Psoas muscle (tissue), 7 donors: ENCODE measurements at regions not wholly inside any gene's neighbourhood (a gene's known extent, or its start where the extent isn't known, plus 50 kb on each side); places are given as distances from the start of the nearest gene placed in this dataset.
"Not testable (repeated sequence)": the region's sequence is repeated elsewhere in the genome, so short reads cannot be mapped to it uniquely, and the experiment has no call there.

Source experiments
- ATAC-seq, 4 donors: fragments of 200-7000 bp; cut with Tn5 transposase; one replicate each; pipeline ENCODE4 v1.9.1; 2020; ENCODE audit warnings: moderate library complexity in 3 of 4, mild to moderate bottlenecking in 2 of 4
- DNase-seq, 2 donors: peaks; one replicate each; pipeline ENCODE4 v3.0.0-alpha.2; 2020
- H3K27ac ChIP-seq: fragments of 200-600 bp; one replicate; pipeline ENCODE4 v1.8.0; 2022
- H3K27me3 ChIP-seq, 3 donors: fragments of 200-600 bp in 1 of 3; one replicate each; pipeline versions ENCODE4 v1.6.1 to v1.8.0; 2013 to 2022; ENCODE audit warnings: low read length in 2 of 3, mild to moderate bottlenecking in 2 of 3, moderate library complexity in 1 of 3; ENCODE audit not compliant: insufficient read depth in 3 of 3
- H3K36me3 ChIP-seq, 2 donors: fragments of 200-600 bp in 1 of 2; one replicate each; pipeline versions ENCODE4 v1.6.1 to v1.8.0; 2013 to 2022; ENCODE audit warnings: low read depth in 1 of 2, mild to moderate bottlenecking in 1 of 2, moderate library complexity in 1 of 2; ENCODE audit not compliant: insufficient read depth in 1 of 2
- H3K4me1 ChIP-seq: fragments of 200-600 bp; one replicate; pipeline ENCODE4 v1.8.0; 2022
- H3K4me3 ChIP-seq: fragments of 200-600 bp; one replicate; pipeline ENCODE4 v1.8.0; 2022; ENCODE audit warnings: mild to moderate bottlenecking
- H3K9me3 ChIP-seq: fragments of 200-600 bp; one replicate; pipeline ENCODE4 v1.8.0; 2022
- WGBS, 3 donors: extraction: QIAGEN DNeasy Blood & Tissue Kit; methylation state at CpG; one replicate each; pipeline versions ENCODE4 v1.1.6 to v1.1.7; 2013; 5-methylcytosine and 5-hydroxymethylcytosine counted together
- intact Hi-C, 2 donors: fragments of 100-400 bp; cut with DNase I; formaldehyde crosslinking; loops; one replicate each; pipeline versions ENCODE4 v1.11.0 to v1.14.2; 2022
- donor health status: healthy with polysubstance abuse.
- donor health status: DM: no; HTN: no; CAD: no; lungs with moderate emphysema.
- donor health status: Bipolar disorder and iron deficiency.
- donor health status: healthy.
- donor health status: DM: yes; HTN: yes; CAD: no.
- donor health status: DM: no; HTN: no; CAD: no.
- donor health status: DM: yes; HTN: yes; CAD: no.

GRCh38 chr10:46810222-46810621 is 101.0 kb upstream of the PTPN20 start:
- DNase-seq, H3K9me3 ChIP-seq, ATAC-seq, H3K27ac ChIP-seq, H3K4me1 ChIP-seq, H3K27me3 ChIP-seq, intact Hi-C loops, H3K4me3 ChIP-seq: not testable (repeated sequence)
- 91 to 97% (median 94%) methylated on average over 2 to 3 of the region's 3 CpGs for WGBS, 3 donors
- H3K36me3 ChIP-seq, result peaks cover 0 to 13% of the 10 kb centered on the region in 2 donors

- H3K4me3 ChIP-seq, ATAC-seq, intact Hi-C loops, H3K4me1 ChIP-seq, DNase-seq, H3K27me3 ChIP-seq, H3K27ac ChIP-seq, H3K9me3 ChIP-seq: not testable (repeated sequence)
- WGBS, 3 donors, result 92 to 98% (median 94%) methylated on average over 10 to 15 of the region's 18 CpGs
- H3K36me3 ChIP-seq, result peaks cover 0 to 13% of the 10 kb centered on the region in 2 donors
Observed at GRCh38 chr10:46816126-46816525, 95.1 kb upstream of the PTPN20 start.

DNA sequence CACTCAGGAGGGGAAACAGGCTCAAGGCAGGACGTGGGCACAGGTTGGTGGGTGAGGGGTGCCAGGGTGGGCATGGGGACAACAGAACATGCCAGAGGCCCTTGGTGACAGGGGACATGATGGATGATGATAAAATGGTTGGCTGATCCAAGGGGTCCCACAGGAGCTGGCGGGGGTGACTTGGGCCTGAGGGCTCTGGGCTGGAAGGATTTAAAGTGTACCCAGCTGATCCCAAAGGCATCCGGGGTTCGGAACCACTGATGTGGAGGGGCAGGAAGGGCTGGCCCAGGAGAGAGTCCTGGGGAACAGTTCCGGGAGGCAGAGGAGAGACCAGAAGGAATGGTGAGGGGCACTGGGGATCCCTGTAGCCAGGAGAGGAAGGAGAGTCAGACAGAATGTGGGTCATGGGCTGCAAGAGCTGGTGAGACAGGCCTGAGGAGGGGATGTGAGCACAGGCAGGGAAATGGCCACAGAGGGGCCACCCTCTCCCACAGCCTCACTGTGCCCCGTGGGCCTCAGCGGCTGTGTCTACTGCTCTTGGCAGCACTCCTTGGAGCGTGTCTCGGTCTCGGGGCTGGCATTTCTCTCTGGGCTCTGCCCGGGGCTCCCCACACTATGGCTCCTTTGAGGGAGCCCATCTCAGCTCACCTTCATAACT is 70.7 kb upstream of the PTPN20 start:
- H3K27ac ChIP-seq, H3K4me1 ChIP-seq, H3K9me3 ChIP-seq, intact Hi-C loops, DNase-seq, H3K36me3 ChIP-seq, H3K27me3 ChIP-seq, H3K4me3 ChIP-seq, ATAC-seq: not testable (repeated sequence)
- WGBS, 3 donors, result 88 to 91% (median 89%) methylated on average over 4 to 5 of the region's 11 CpGs

- 86 to 89% (median 87%) methylated on average over 4 to 10 of the region's 10 CpGs for WGBS, 3 donors
- ATAC-seq, intact Hi-C loops: not testable (repeated sequence)
Observed at GRCh38 chr10:46841051-46841593, 70.1 kb upstream of the PTPN20 start.

GRCh38 chr10:46845194-46845593 is 66.0 kb upstream of the PTPN20 start:
- H3K27ac ChIP-seq, ATAC-seq, H3K4me3 ChIP-seq, DNase-seq, H3K27me3 ChIP-seq, intact Hi-C loops, H3K4me1 ChIP-seq, H3K36me3 ChIP-seq, H3K9me3 ChIP-seq: not testable (repeated sequence)
- 29 to 34% (median 33%) methylated on average over 2 of the region's 2 CpGs for WGBS, 3 donors

More at GRCh38 chr10:46841051-46841593, 70.1 kb upstream of the PTPN20 start:
- not testable (repeated sequence) for H3K36me3 ChIP-seq, H3K9me3 ChIP-seq, H3K4me1 ChIP-seq, H3K27ac ChIP-seq, H3K4me3 ChIP-seq, H3K27me3 ChIP-seq, DNase-seq

GRCh38 chr10:46845640-46846039 is 65.6 kb upstream of the PTPN20 start:
- DNase-seq, H3K9me3 ChIP-seq, intact Hi-C loops, H3K4me1 ChIP-seq, H3K36me3 ChIP-seq, H3K27me3 ChIP-seq, H3K27ac ChIP-seq, H3K4me3 ChIP-seq, ATAC-seq: not testable (repeated sequence)
- WGBS, 3 donors, result no CpG with 5 or more reads among the region's 6 CpGs

DNA sequence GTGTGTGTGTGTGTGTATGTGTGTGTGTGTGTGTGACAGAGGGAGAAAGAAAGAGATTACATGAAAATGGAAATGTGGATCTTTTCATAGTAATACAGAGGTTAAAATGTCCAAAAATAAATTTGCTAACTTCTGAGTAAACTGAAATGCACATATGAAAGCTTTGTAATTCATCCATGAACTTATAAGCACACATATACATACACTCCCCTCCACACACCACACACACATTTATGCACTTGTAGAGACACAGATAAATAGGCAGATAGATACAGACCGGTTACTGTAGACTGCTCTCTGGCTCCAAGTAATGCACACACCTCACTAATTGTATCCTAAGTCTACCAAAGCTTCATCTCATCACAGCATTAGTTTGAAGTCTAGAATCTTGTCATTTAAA is 50.5 kb upstream of the PTPN20 start:
- H3K4me3 ChIP-seq, H3K27ac ChIP-seq, H3K27me3 ChIP-seq, H3K36me3 ChIP-seq, DNase-seq, ATAC-seq, H3K9me3 ChIP-seq, H3K4me1 ChIP-seq, intact Hi-C loops: not testable (repeated sequence)
- WGBS, 3 donors, result 81 to 89% (median 86%) methylated on average over 1 of the region's 1 CpG
